HG02884 (cell line): ENCODE measurements at regions not wholly inside any gene's neighbourhood (a gene's known extent, or its start where the extent isn't known, plus 50 kb on each side); places are given as distances from the start of the nearest gene placed in this dataset.

Experiments
- ATAC-seq: cut with Tn5 transposase; IDR thresholded peaks from one replicate; pipeline ENCODE4 v1.9.1; 2021; ENCODE audit warnings: mild to moderate bottlenecking, moderate library complexity; ENCODE audit not compliant: unreplicated experiment

DNA sequence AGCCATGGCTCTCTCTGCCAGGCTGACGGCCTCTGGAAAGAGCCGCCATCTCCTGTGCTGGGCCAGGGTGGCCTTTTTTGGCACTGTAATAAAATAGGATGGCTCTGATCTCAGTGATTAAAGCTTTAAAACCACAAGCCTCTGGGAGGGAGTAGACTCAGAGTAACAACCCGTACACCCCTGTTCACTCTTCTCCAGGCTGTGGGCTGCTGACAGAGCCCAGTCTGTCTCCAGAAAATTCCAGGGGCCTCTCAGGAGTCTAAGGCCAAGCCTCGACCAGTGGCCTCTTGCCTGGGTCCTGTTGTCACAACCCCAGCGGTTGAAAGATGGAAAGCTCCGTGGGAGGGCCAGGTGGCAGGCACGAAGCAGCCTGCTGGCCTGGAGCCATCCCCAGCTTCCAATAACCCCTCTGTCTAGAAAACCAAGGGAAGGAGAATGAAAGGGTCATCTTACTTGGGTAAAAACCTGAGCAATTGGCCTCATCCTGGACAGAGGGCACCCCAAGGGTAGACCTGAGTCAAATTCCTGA, 286.7 kb upstream of the ZNF462 start:
- ATAC-seq = no peak

DNA sequence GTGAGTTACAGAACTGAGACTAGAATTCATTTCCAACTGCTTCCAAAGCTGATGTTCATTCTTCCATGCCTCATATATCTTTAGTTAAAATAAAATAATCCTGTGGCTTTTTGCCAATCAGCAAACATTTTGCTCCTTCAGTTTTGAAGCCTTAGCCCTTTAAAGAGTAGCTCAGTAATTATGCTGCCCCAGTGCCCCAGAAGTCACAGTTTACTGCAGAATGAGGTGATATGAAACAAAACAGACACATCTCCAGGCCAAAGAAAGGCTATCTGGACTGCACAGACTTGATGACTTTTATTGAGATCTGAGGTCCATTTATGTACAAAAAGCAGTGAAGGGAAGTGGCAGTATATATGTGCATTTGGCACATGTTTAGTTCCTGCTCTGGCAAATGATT, 285.8 kb upstream of the ZNF462 start:
- ATAC-seq = no peak

DNA sequence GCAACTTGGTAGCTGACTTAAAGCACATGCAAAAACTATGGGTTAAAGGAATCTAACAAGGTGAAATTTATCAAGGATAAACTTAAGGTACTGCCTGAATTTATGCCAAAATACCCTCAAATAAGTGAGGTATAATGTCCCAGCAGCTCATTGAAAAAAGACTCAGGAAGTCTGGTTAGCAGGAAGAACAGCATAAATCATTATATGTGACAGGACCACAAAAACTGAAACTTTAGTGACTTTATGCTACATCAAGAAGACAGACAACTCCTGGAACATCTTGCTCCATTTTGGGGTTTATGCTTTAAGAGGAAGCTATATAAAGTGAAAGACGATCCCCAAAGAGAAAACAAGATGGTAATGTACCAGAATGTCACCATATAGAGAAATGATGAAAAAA, 282.4 kb upstream of the ZNF462 start:
- ATAC-seq = no peak

DNA sequence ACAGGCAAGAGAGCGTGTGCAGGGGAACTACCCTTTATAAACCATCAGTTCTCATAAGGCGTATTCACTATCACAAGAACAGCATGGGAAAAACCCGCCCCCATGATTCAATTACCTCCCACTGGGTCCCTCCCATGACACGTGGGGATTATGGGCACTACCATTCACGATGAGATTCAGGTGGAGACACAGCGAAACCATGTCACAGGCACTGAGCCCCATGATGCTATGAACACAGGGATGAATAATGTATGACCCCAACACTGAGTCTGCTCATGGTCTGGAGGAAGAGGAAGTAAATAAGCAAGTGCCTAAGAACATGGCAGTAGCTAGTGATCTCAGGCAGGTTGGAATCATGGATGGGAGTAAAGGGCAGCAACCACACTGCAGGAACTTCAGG, 281.0 kb upstream of the ZNF462 start:
- no peak for ATAC-seq

DNA sequence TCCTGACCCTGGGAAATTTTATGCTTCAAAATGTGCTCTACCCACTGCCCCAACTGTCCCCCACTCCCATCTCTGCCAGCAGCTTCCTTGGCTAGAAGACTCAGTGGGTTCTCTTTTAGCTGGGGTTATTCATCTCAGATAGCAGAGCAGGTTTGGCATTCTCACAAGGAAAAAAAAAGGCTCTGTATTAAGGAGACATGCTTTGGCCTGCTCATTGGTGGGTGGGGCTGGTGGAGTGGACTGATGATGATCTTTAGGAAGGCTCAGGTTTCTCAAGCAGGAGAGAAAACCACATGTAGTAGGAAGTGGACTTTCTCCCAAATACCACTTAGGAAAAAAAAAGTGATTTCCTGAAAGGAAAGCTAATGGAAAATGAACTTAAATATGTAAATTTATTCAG, 279.2 kb upstream of the ZNF462 start:
- ATAC-seq = no peak

DNA sequence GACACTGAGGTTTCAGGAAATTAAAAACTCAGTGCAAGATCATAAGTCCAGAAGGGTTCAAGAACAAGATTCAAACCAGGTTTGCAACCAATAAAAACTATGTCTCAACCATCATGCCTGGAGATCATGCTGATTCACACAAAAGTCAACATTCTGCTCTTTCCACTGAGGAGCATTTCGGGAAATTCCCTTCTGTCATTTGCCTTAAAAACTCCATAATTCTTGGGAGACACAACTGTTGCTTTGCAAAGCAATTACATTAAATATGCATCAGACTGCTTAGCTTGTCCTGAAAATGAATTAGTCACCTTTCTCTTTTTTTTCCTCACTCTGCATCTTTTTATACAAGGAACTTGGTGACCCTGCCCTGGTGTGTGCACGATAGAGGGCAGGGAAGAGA, 275.9 kb upstream of the ZNF462 start:
- ATAC-seq = no peak

DNA sequence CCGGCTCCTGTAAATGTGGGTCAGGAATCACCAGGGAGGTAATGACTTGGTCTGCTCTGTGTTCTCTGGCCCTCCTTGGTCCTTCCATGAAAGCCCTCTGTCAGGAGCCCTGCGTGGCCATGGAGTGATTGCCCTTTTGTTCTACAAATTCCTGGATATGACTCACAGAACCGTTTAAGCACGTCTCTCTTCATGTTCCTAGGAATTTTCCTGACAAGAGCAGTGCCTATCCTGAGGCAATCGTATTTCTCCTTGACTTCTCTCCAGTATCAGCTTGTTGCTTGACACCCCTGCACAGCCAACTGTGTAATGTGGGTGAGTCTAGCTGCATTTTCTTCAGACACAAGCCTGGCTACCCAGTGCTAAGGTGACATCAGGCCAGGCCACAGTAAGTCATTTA, 274.3 kb upstream of the ZNF462 start:
- no peak for ATAC-seq

DNA sequence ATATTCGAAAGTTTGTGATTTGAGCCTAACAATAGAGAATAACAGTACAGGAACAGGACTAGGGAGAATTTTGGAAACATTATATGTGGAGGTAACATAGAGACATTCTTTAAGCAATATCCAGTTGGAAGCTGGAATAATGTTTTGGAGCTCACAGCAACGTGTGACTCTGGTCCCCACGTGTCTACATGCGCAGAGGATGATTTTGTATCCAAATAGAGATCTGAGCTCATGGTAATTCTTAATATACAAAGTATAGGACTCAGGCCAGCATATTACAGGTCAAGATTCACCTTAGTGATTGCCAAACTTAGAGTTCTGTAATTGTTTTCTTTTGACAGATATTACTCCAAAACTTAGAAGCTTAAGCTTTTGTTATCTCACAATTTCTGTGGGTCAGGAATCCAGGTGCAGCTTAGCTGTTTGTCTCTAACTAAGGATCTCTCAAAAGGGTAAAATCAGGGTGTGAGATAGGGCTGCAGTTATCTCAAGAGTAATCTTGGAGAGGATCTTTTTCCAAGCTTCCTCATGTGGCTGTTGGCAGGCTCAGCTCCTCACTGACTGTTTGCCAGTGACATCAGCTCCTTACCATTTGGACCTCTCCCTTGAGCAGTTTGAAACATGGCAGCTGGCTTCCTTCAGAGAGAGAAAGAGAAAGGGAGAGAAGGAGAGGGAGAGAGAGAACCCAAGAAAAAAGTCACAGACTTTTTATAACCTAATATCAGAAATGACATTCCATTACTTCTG, 272.0 kb upstream of the ZNF462 start:
- ATAC-seq = no peak

DNA sequence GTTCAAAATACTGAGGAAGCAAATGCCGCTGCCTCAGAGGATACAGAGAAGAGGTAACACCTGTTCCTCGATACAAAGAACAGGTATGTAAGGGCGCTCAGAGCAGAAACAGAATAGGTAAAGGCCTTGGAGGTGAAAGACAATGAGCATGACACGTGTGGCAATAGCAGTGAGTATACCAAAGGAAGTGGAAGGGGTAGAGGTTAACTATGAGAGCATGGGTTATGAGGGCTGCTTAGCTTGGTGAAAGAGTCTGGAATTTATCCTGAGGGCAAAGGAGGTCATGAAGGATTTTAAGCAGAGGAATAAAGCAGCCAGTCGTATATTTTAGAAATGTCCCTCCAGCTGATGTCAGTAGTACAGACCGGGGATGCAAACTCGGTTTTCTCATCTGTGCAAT, 269.8 kb upstream of the ZNF462 start:
- ATAC-seq = no peak

DNA sequence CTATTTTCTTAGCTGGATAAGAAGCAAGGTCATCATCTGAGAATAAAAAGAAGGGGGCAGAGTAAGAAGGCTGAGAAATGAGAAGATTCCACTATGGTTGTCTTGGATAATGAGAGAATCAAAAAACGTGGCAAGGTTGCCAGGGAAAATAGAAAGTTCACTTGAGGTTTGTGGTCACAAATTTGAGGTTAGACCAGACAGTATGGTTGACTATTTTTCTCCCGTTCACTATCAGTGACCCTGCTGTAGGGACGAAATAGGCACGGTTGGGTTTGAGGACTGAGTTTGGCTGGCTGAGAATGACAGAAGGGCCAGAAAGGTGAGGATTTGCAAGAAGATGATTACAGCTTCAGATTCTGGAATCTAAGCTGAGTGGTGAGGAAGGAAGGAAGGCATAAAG, 266.0 kb upstream of the ZNF462 start:
- no peak for ATAC-seq

DNA sequence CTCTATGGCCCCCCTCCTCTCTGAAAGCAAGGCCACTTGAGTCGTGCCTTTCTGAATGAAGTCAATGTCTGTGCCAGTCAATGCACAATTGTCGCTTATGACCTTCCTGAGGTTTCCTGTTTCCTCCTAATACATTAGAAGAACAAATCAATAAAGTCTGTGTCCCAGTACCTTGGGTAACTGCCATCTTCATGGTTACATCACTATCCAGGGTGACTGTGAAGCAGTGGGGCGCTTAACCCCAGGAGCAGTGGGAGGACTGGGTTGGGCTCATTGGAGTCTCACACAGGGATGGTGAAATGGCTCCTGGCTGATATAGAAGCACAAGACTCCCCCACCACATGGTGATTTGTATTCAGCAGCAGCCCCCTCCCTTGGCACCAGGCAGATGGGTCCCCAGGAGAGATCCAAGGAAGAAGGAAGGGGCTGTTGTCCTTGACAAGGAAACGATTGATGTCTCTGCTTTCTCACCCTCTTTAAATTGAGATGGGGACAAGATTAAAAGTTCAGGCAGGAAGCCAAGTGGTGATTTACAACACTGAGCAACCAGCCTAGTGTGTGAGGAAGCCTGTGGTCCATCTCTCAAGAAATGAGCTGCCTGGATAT, 261.9 kb upstream of the ZNF462 start:
- no peak for ATAC-seq

DNA sequence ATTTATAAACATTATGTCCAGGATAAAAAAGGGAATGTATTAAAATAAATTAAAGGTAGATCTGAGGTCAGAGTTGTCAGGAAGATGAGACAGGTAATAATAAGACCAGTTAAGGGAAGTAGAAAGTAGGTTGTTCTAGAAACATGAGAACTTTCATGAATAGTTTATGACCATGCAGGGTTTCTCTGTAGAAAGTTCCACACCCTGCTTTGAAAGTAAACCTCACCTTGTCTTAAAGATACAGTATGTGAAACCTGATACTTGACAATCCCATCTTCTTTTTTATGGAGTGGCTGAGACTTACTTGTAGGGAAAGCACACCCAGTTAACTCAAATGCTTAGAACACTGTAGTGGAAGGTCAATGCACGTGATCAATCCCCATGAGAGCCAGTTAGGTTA, 260.6 kb upstream of the ZNF462 start:
- no peak for ATAC-seq

DNA sequence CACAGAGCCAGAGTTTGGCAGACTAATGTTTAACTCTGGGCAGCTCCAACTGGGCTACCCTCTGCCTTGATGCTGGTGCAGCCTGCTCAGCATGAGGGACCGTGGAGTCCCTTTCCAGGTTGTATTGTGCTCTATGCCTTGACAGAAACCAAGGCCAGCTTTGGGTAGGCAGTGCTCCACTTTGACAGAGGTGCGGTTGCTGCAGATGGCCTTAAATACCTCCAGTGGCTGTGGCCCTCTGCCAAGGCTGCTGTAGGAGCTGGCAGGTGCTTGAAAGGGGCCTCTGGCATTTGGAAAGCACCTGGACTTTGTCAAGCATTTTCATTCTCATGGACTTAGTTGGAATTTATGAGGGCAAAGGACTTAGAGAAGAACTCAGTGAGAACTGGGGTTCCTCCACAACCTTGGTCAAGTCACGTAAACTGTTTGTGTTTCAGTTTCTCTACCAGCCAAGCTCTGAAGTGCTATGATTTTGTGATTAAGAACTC, 249.7 kb upstream of the ZNF462 start:
- no peak for ATAC-seq

DNA sequence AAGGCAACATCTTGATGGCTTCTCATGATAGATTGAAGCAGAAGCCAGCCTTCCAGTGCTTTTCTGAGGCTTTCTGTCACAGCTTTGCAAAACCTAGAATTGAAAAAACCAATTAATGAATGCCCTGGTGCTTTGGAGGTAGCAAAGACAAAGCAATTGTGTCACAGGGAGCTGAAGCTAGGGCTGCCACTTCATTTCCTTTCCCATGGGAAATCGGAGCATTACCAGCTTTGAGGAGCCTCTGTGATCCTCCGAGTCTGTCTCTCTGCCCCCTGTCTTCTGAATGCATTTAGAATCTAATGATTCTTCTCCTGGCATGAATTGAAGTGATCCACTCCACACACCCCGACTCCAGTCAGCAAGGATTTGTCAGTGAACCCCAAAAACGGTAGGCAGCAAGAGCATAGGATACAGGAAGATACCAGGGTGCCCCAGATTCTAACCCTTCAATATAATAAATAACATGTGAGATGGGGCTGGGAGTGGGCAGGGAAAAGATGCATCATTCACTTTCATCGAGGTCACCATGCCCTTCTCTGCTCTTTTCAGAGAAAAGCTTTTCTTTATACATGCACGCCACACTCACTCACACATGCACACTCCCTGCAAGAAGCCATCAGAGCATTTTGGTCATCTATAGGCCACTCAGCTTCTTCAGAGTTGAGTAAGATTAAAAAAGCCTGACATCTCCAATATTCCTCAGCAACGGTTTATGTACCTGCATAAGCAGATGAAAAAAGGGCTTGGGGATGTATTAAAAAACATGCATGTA, 247.7 kb upstream of the ZNF462 start:
- ATAC-seq = no peak

DNA sequence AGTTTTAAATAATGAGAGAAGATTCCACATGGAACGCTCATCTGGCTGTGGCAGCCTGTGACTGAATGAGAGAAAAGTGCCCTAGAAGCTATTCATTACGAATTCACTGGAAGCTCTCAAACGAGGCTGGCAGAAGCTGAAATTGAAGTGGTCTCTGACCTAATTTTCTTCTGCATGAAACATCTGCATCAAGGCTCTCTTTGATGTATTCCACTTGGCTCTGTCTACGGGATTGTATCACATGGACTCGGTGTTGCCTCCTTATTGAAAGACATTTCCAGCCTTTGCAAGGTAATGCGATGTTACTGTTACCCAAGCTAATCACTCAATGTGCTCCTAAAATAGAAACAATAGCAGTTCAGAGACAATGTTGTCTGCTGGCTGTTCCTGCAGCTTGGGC, 246.9 kb upstream of the ZNF462 start:
- no peak for ATAC-seq

DNA sequence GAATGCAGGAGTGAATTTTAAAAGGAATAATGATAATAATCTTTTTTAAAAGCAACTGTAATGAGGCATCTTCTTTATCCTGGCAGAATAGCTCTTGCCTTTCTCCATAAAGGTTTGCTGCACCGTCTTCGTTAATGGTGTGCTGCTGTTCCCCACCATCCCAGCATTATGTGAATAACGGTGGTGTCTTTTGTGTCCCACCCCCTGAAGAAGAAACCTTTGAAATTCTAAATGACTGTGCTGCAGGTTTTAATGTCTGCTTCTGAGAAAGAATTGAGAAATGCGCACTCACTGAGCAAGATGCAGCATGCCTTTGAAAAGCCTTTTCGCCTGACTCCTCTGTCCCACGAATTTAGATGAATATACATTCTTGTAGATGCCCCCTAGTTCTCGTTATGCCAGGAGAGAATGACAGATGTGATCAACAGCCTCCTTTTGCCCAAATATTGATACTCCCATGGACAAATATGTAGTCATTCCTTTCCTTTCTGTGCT, 246.1 kb upstream of the ZNF462 start:
- no peak for ATAC-seq

DNA sequence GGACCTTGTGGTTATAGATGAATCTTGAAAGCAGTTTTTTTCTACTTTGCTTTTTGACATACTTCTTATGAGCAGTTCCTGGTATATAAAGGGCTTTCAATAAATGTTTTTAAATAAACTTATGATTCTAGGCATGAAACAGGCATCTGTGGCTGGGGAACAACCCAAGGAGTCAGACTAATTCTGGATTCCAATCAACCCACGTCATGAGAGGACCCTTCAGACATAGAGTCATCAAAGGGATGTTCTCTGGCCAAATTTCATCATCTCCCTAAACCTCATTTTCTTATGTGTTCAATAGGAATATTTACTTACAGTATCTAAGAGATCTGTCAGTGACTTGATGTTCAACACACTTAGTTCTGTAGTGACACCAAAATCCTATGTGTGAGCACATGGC, 243.8 kb upstream of the ZNF462 start:
- no peak for ATAC-seq

DNA sequence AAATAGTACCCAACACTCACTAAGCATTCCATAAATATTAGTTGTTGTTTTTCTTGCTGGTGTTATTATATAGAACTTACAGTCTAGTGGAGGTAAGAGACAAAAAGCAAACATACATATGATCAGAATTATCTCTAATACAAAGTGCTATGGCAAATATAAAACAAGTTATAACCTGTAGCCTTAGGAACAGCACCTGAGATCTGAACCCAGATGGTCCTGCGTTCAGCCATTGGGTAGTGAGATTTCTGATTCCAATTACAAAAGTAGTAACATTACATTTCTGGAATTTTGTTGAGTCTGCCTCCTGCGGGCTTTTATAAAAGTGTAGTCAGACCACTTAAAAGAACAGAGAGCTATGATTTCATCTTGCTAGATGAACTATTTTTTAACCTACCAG, 242.9 kb upstream of the ZNF462 start:
- ATAC-seq = no peak

DNA sequence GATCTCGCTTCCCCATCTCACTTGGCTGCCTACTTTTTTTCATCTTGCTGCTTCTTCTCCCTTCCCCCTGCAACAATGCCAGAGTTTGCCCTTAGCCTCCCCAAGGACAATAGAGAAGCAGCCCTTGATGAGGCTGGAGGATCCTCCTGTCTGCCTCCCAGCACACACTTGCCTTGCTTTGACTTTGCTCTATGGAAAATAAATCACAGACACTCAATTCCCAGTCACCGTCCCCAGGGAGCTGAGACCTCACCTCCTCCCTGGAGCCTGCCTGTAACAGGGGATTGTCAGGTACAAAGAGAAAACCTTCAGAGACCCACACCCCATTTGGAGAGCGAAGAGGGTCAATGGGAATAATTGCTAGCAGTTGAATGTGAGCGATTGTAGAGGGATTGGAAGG, 242.1 kb upstream of the ZNF462 start:
- no peak for ATAC-seq

DNA sequence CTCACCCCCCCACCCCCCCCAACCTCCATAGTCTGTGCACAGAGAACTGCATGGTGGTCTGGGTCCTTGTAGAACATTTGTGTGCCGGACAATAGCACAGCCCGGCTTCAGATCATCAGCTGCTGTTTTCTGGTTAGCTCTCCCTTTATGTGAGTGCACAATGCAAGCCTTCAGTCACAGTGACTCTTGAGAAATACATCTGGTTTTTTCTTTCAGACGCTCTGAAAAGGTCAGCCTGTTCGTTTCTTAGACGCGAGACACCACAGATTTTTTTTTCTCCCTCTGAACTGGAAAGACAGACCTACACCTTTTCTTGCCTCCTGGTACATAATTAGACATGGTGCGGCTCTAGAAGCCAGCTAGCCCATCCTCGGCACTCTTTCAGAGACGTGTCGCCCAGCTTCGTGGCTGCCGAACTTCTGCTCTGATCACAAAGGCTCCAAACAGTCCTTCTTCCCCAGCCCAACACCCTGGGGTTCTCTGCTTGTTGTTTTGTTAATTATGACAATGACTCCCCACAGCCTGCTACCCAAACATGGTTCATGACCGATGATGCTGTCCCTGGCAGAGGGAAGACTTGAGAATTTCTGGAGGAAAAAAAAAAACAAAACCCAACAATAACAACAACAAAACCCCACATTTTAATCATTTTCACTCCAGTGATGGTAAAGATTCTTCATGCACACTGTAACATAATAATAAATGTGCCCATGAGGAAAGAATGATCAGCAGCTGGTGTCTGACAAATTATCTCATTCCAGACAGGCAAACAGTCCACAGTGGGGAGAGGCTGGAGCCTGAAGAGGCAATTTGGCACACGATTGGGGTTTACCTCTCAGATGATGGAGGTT, 241.4 kb upstream of the ZNF462 start:
- ATAC-seq = no peak

DNA sequence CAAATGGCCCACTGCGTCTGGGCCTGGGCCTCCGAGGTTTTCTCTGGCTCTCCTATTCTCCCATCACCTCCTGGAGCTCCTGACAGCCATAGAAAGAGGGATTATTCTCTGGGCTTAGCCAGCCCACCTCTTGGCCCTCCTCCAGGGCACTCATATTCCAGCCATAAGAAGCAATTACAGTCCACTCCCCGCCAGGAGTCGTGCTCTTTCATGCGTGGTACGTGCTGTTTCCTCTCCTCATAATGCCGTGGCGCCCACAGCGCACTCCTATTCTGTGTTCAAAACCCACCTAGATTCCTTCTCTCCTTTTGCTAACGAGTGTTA, 240.8 kb upstream of the ZNF462 start:
- ATAC-seq = no peak
